ENCODE measurements at regions not wholly inside any gene's neighbourhood (a gene's known extent, or its start where the extent isn't known, plus 50 kb on each side); places are given as distances from the start of the nearest gene placed in this dataset.
"Not testable (repeated sequence)": the region's sequence is repeated elsewhere in the genome, so short reads cannot be mapped to it uniquely, and the experiment has no call there.

- no peak for DNase-seq (ENCODE audit: low read depth)
These were observed 616.5 kb upstream of the CITED2 start for GRCh38 chr6:139990856-139991465.

GRCh38 chr6:139990026-139990686 lies 615.7 kb upstream of the CITED2 start:
- no peak for DNase-seq (ENCODE audit: low read depth)

- DNase-seq (ENCODE audit: low read depth), result no peak
These were observed 614.2 kb upstream of the CITED2 start for GRCh38 chr6:139988685-139989084.

- DNase-seq (ENCODE audit: low read depth), result no peak
These were observed 612.6 kb upstream of the CITED2 start for GRCh38 chr6:139987091-139987490.

- DNase-seq (ENCODE audit: low read depth), result no peak
These were observed 610.9 kb upstream of the CITED2 start for GRCh38 chr6:139985236-139985815.

GRCh38 chr6:139984317-139984716 lies 609.9 kb upstream of the CITED2 start:
- DNase-seq (ENCODE audit: low read depth), result no peak

GRCh38 chr6:139983555-139984276 lies 609.3 kb upstream of the CITED2 start:
- no peak for DNase-seq (ENCODE audit: low read depth)

GRCh38 chr6:139982652-139983295 lies 608.3 kb upstream of the CITED2 start:
- peak; percentile 70 for DNase-seq (ENCODE audit: low read depth)

- DNase-seq (ENCODE audit: low read depth), result no peak
These were observed 607.7 kb upstream of the CITED2 start for GRCh38 chr6:139982195-139982594.

GRCh38 chr6:139981768-139982181 lies 607.3 kb upstream of the CITED2 start:
- peak; percentile 26 for DNase-seq (ENCODE audit: low read depth)

- no peak for DNase-seq (ENCODE audit: low read depth)
These were observed 606.7 kb upstream of the CITED2 start for GRCh38 chr6:139981066-139981624.

GRCh38 chr6:139980631-139981030 lies 606.2 kb upstream of the CITED2 start:
- DNase-seq (ENCODE audit: low read depth), result not testable (repeated sequence)

GRCh38 chr6:139979021-139979725 lies 604.7 kb upstream of the CITED2 start:
- DNase-seq (ENCODE audit: low read depth), result no peak

GRCh38 chr6:139977887-139978332 lies 603.5 kb upstream of the CITED2 start:
- DNase-seq (ENCODE audit: low read depth), result peak; percentile 42

- DNase-seq (ENCODE audit: low read depth), result no peak
These were observed 599.4 kb upstream of the CITED2 start for GRCh38 chr6:139973669-139974344.

- no peak for DNase-seq (ENCODE audit: low read depth)
These were observed 597.7 kb upstream of the CITED2 start for GRCh38 chr6:139972116-139972515.

GRCh38 chr6:139970591-139970991 lies 596.1 kb upstream of the CITED2 start:
- no peak for DNase-seq (ENCODE audit: low read depth)

- DNase-seq (ENCODE audit: low read depth), result no peak
These were observed 593.0 kb upstream of the CITED2 start for GRCh38 chr6:139967497-139967896.

GRCh38 chr6:139965393-139965792 lies 590.9 kb upstream of the CITED2 start:
- DNase-seq (ENCODE audit: low read depth), result no peak

GRCh38 chr6:139964737-139965136 lies 590.3 kb upstream of the CITED2 start:
- DNase-seq (ENCODE audit: low read depth), result no peak

All from GM04504 (cell line).